ENCODE measurements at regions not wholly inside any gene's neighbourhood (a gene's known extent, or its start where the extent isn't known, plus 50 kb on each side); places are given as distances from the start of the nearest gene placed in this dataset.

DNA sequence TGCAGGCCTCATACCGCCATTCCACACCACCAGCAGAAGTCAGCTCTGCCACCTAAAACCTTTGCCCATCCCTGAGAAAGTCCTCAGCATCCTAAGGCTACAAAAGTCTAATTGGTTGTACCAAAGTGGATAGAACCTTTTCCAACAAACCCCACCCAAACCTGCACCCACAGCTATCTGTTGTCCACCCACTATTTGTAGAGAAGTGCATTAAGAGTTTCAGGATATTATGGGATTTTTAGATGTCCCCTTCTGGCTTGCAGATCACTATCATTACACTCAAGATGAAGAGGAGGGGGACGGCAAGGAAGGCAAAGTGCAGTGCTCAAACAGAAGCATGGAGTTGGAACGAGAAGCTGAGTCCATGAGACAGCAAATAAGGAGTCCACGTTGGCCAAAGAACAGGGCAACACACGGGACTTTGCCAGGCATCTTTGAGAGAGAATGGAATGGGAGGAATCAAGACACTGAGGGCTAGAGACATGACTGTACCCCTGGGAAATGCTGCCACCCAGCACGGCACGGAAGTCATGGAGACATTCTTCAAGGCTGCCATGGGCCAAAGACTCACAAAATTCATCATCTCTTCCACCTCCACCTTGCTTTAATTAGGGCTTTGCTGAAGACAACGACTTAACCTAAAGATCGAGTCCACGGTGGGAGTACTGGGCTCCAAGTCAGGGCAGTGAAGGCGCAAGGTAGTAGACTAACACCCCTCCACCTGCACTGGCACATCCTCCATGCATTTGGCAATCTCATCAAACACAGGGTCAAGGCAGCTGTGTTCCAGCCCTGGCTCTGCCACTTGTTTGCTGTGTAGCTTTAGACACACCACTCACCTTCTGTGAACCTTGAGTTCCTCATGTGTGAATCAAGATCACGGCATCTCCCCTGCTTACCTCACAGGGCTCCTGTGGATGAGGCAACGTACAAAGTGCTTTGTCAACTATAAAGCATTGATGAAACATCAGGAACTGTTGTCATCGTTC, 112.9 kb upstream of the TMEM45B start:
- TF ChIP-seq, protein P1, sequence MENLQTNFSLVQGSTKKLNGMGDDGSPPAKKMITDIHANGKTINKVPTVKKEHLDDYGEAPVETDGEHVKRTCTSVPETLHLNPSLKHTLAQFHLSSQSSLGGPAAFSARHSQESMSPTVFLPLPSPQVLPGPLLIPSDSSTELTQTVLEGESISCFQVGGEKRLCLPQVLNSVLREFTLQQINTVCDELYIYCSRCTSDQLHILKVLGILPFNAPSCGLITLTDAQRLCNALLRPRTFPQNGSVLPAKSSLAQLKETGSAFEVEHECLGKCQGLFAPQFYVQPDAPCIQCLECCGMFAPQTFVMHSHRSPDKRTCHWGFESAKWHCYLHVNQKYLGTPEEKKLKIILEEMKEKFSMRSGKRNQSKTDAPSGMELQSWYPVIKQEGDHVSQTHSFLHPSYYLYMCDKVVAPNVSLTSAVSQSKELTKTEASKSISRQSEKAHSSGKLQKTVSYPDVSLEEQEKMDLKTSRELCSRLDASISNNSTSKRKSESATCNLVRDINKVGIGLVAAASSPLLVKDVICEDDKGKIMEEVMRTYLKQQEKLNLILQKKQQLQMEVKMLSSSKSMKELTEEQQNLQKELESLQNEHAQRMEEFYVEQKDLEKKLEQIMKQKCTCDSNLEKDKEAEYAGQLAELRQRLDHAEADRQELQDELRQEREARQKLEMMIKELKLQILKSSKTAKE (IDR thresholded peaks at IDR 0.05; ENCODE audit: low read depth, poor library complexity, severe bottlenecking), result no peak
- TF ChIP-seq, protein P2, sequence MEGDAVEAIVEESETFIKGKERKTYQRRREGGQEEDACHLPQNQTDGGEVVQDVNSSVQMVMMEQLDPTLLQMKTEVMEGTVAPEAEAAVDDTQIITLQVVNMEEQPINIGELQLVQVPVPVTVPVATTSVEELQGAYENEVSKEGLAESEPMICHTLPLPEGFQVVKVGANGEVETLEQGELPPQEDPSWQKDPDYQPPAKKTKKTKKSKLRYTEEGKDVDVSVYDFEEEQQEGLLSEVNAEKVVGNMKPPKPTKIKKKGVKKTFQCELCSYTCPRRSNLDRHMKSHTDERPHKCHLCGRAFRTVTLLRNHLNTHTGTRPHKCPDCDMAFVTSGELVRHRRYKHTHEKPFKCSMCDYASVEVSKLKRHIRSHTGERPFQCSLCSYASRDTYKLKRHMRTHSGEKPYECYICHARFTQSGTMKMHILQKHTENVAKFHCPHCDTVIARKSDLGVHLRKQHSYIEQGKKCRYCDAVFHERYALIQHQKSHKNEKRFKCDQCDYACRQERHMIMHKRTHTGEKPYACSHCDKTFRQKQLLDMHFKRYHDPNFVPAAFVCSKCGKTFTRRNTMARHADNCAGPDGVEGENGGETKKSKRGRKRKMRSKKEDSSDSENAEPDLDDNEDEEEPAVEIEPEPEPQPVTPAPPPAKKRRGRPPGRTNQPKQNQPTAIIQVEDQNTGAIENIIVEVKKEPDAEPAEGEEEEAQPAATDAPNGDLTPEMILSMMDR (IDR thresholded peaks at IDR 0.05 in 2 of 3, conservative IDR thresholded peaks at IDR 0.05 in 1 of 3; ENCODE audit: control insufficient read depth in 2 of 3, extremely low read depth in 1 of 3, insufficient read depth in 1 of 3, low read depth in 3 of 3, low read length in 3 of 3), result no peak
- TF ChIP-seq CHD2 (IDR thresholded peaks at IDR 0.05; ENCODE audit: borderline replicate concordance, low read depth, low read length) (no peak), EGR1 (IDR thresholded peaks at IDR 0.05; ENCODE audit: borderline replicate concordance in 1 of 2, low read depth in 2 of 2, low read length in 2 of 2) (no peak), SIX5 (IDR thresholded peaks at IDR 0.05; ENCODE audit: low read depth, low read length, severe bottlenecking) (no peak), EZH2 (IDR thresholded peaks at IDR 0.05; ENCODE audit: borderline replicate concordance, control insufficient read depth, low read depth, low read length) (no peak), ATF7 (IDR thresholded peaks at IDR 0.05; ENCODE audit: low read depth) (no peak), CHD4 (IDR thresholded peaks at IDR 0.05) (no peak), EP300 (IDR thresholded peaks at IDR 0.05; ENCODE audit: borderline replicate concordance in 1 of 2, control insufficient read depth in 1 of 2, low read depth in 2 of 2, low read length in 2 of 2) (no peak), BHLHE40 (IDR thresholded peaks at IDR 0.05; ENCODE audit: borderline replicate concordance in 1 of 2, low read depth in 2 of 2, low read length in 1 of 2) (no peak), POLR2A (IDR thresholded peaks at IDR 0.05; ENCODE audit: low read depth, low read length) (no peak), CHD1 (IDR thresholded peaks at IDR 0.05; ENCODE audit: low read depth, low read length) (no peak)
- TF ChIP-seq, protein P3, sequence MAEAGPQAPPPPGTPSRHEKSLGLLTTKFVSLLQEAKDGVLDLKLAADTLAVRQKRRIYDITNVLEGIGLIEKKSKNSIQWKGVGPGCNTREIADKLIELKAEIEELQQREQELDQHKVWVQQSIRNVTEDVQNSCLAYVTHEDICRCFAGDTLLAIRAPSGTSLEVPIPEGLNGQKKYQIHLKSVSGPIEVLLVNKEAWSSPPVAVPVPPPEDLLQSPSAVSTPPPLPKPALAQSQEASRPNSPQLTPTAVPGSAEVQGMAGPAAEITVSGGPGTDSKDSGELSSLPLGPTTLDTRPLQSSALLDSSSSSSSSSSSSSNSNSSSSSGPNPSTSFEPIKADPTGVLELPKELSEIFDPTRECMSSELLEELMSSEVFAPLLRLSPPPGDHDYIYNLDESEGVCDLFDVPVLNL (IDR thresholded peaks at IDR 0.05; ENCODE audit: low read depth, low read length), result no peak
